H9 (cell line): ENCODE measurements at regions not wholly inside any gene's neighbourhood (a gene's known extent, or its start where the extent isn't known, plus 50 kb on each side); places are given as distances from the start of the nearest gene placed in this dataset.

Experiments
- DNase-seq: peaks from one replicate; pipeline ENCODE4 v3.0.0-alpha.2; 2017
- H2AFZ ChIP-seq: one replicate; pipeline ENCODE4 v1.6.1; 2013; ENCODE audit warnings: mild to moderate bottlenecking, low read length, control low read depth, moderate library complexity
- H2AK5ac ChIP-seq: 2 replicates; pipeline ENCODE4 v1.6.1; 2013; ENCODE audit warnings: low read length, control low read depth, mixed read lengths; ENCODE audit not compliant: insufficient read length
- H2BK120ac ChIP-seq: one replicate; pipeline ENCODE4 v1.6.1; 2013; ENCODE audit warnings: low read depth, mild to moderate bottlenecking, low read length, control low read depth, inconsistent platforms; ENCODE audit not compliant: poor library complexity, severe bottlenecking
- H2BK12ac ChIP-seq: 2 replicates; pipeline ENCODE4 v1.6.1; 2013; ENCODE audit warnings: low read length, control low read depth, mixed read lengths, low read depth; ENCODE audit not compliant: insufficient read length
- H2BK15ac ChIP-seq: 2 replicates; pipeline ENCODE4 v1.6.1; 2013; ENCODE audit warnings: low read depth, low read length, control low read depth
- H2BK20ac ChIP-seq: one replicate; pipeline ENCODE4 v1.6.1; 2013; ENCODE audit warnings: low read depth, mild to moderate bottlenecking, low read length, control low read depth, inconsistent platforms; ENCODE audit not compliant: poor library complexity, severe bottlenecking
- H2BK5ac ChIP-seq: 2 replicates; pipeline ENCODE4 v1.6.1; 2013; ENCODE audit warnings: low read length, control low read depth, mixed read lengths; ENCODE audit not compliant: insufficient read length
- H3K14ac ChIP-seq: 2 replicates; pipeline ENCODE4 v1.6.1; 2013; ENCODE audit warnings: low read length, control low read depth; ENCODE audit not compliant: insufficient read depth
- H3K18ac ChIP-seq: 2 replicates; pipeline ENCODE4 v1.6.1; 2013; ENCODE audit warnings: low read depth, mild to moderate bottlenecking, mixed read lengths, low read length, control low read depth; ENCODE audit not compliant: insufficient read length
- H3K23ac ChIP-seq: 2 replicates; pipeline ENCODE4 v1.6.1; 2013; ENCODE audit warnings: low read length, control low read depth, mixed read lengths, low read depth; ENCODE audit not compliant: insufficient read length
- H3K23me2 ChIP-seq: 2 replicates; pipeline ENCODE4 v1.6.1; 2013; ENCODE audit warnings: low read depth, mild to moderate bottlenecking, mixed read lengths, low read length, control low read depth; ENCODE audit not compliant: insufficient read length, poor library complexity, severe bottlenecking
- H3K27ac ChIP-seq: 2 replicates; pipeline ENCODE4 v1.5.1; 2013; ENCODE audit warnings: low read length, control low read depth, mixed read lengths, low read depth; ENCODE audit not compliant: insufficient read length
- H3K27me3 ChIP-seq: 2 replicates; pipeline ENCODE4 v1.6.1; 2013; ENCODE audit warnings: low read length, control low read depth, inconsistent platforms; ENCODE audit not compliant: insufficient read depth
- H3K4ac ChIP-seq: 2 replicates; pipeline ENCODE4 v1.6.1; 2013; ENCODE audit warnings: low read depth, mild to moderate bottlenecking, control low read depth, inconsistent platforms, low read length, moderate library complexity
- H3K4me1 ChIP-seq: 2 replicates; pipeline ENCODE4 v1.6.1; 2013; ENCODE audit warnings: low read length, control low read depth, inconsistent platforms; ENCODE audit not compliant: insufficient read depth
- H3K4me2 ChIP-seq: 2 replicates; pipeline ENCODE4 v1.6.1; 2013; ENCODE audit warnings: low read length, control low read depth, mixed read lengths; ENCODE audit not compliant: insufficient read length, insufficient read depth
- H3K56ac ChIP-seq: 2 replicates; pipeline ENCODE4 v1.6.1; 2013; ENCODE audit warnings: low read depth, mild to moderate bottlenecking, mixed read lengths, low read length, control low read depth; ENCODE audit not compliant: insufficient read length
- H3K79me1 ChIP-seq: 2 replicates; pipeline ENCODE4 v1.6.1; 2013; ENCODE audit warnings: low read depth, mild to moderate bottlenecking, moderate library complexity, low read length, control low read depth, inconsistent platforms; ENCODE audit not compliant: insufficient read depth, poor library complexity, severe bottlenecking
- H3K79me2 ChIP-seq: 2 replicates; pipeline ENCODE4 v1.6.1; 2013; ENCODE audit warnings: low read length, control low read depth, inconsistent platforms; ENCODE audit not compliant: insufficient read depth
- H3K9ac ChIP-seq: 2 replicates; pipeline ENCODE4 v1.6.1; 2013; ENCODE audit warnings: low read length, control low read depth, mixed read lengths; ENCODE audit not compliant: insufficient read length; ENCODE audit errors: extremely low read depth
- H3K9me3 ChIP-seq: one replicate; pipeline ENCODE4 v1.6.1; 2013; ENCODE audit warnings: low read depth, low read length, inconsistent platforms; ENCODE audit not compliant: control insufficient read depth
- H3T11ph ChIP-seq: one replicate; pipeline ENCODE4 v1.6.1; 2013; ENCODE audit warnings: mild to moderate bottlenecking, low read length, control low read depth, inconsistent platforms
- H4K20me1 ChIP-seq: one replicate; pipeline ENCODE4 v1.6.1; 2013; ENCODE audit not compliant: control insufficient read depth, insufficient read length, insufficient read depth
- H4K5ac ChIP-seq: 2 replicates; pipeline ENCODE4 v1.6.1; 2013; ENCODE audit warnings: low read depth, mild to moderate bottlenecking, mixed read lengths, low read length, control low read depth; ENCODE audit not compliant: insufficient read length
- H4K8ac ChIP-seq: replicated peaks from 2 replicates; pipeline ENCODE4 v1.6.1; 2013; ENCODE audit warnings: low read length, control low read depth, mixed read lengths, low read depth; ENCODE audit not compliant: insufficient read length
- H4K91ac ChIP-seq: 2 replicates; pipeline ENCODE4 v1.6.1; 2013; ENCODE audit warnings: low read depth, mild to moderate bottlenecking, moderate library complexity, mixed read lengths, low read length, control low read depth; ENCODE audit not compliant: insufficient read length
- H3K27ac Mint-ChIP-seq, 3 experiments: 2 replicates in 2 of 3; 3 replicates in 1 of 3; pipeline ENCODE4 v1.8.0; 2020 to 2021; ENCODE audit warnings: mixed read lengths in 3 of 3, mild to moderate bottlenecking in 1 of 3, moderate library complexity in 1 of 3
- H3K27me3 Mint-ChIP-seq: 2 replicates; pipeline ENCODE4 v1.8.0; 2021; ENCODE audit warnings: low read depth, mild to moderate bottlenecking, moderate library complexity, mixed read lengths
- H3K36me3 Mint-ChIP-seq, 3 experiments: 2 replicates in 2 of 3; 3 replicates in 1 of 3; pipeline ENCODE4 v1.8.0; 2020 to 2021; ENCODE audit warnings: low read depth in 3 of 3, mixed read lengths in 3 of 3; ENCODE audit not compliant: insufficient read depth in 1 of 3
- H3K4me1 Mint-ChIP-seq, 2 experiments: 2 replicates each; pipeline ENCODE4 v1.8.0; 2020; ENCODE audit warnings: mixed read lengths in 2 of 2
- H3K4me3 Mint-ChIP-seq, 2 experiments: 2 replicates in 1 of 2; 3 replicates in 1 of 2; pipeline ENCODE4 v1.8.0; 2020 to 2021; ENCODE audit warnings: mild to moderate bottlenecking in 2 of 2, mixed read lengths in 2 of 2, moderate library complexity in 1 of 2
- H3K9me3 Mint-ChIP-seq, 2 experiments: 2 replicates in 1 of 2; 3 replicates in 1 of 2; pipeline ENCODE4 v1.8.0; 2020; ENCODE audit warnings: mild to moderate bottlenecking in 2 of 2, mixed read lengths in 2 of 2, moderate library complexity in 1 of 2
- WGBS: extraction: QIAGEN DNeasy Blood & Tissue Kit; methylation state at CpG from one replicate; pipeline ENCODE4 v1.1.7; 2013; ENCODE audit warnings: missing lambda C conversion rate, low lambda C conversion rate, mixed read lengths; ENCODE audit not compliant: insufficient read length; ENCODE audit errors: extremely low coverage; 5-methylcytosine and 5-hydroxymethylcytosine counted together
- TF ChIP-seq, protein P1 (sequence below): fragments of 200-600 bp; sonication (generic); conservative IDR thresholded peaks from 3 replicates; pipeline ENCODE4 v1.8.0; 2021; ENCODE audit warnings: antibody characterized with exemption, mild to moderate bottlenecking

DNA sequence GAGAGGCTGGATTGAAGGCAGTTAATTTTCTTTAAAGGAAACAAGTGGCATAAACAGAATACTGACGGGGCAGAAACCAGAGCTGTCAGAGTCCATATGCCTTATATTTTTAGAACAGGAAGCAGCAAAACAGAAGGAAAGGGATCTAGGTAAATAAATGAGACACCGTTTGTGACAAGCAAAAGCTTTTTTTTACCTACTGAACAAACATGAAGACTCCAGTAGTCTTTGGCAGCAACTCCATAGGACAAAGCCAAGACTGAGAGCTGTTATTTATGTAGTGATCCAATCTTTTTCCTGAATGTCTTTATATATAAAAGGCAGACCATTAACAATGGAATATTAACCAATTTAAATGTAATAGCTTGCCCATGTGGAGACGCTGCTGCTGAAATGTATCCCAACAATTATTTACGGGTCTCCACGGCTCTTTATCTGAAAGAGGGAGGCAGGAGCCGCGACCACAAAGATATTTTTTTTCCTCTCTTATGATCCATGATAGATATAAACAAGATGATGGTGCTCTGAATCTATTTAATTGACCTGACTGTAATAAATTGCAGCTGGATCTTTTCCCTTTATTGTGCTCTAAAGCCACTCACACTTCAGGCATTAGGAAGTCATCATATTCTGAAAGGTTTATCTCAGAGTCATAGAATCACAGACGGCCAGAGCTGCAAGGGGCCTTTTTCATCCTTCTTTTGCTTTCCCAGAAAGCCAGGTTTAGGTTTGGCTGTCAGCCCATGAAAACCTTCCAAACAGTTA is 687.8 kb downstream of the EFNB2 start:
- H2AK5ac ChIP-seq: no peak overlapping the region
- no peak overlapping the region for H3K27ac Mint-ChIP-seq
- no peak for DNase-seq
- H3K27me3 ChIP-seq: no peaks in the 10 kb centered on the region
- H3K36me3 Mint-ChIP-seq: no peaks in the 10 kb centered on the region
- H2BK5ac ChIP-seq: no peak overlapping the region
- no peak overlapping the region for H3K4me2 ChIP-seq
- H3K9me3 ChIP-seq: no peaks in the 10 kb centered on the region
- no peaks in the 10 kb centered on the region for H3K4me1 ChIP-seq
- no peak overlapping the region for H3K14ac ChIP-seq
- H3K9ac ChIP-seq: no peak overlapping the region
- H3K27ac ChIP-seq: no peak overlapping the region
- no CpG with 5 or more reads among the region's 8 CpGs for WGBS
- H3K4me3 Mint-ChIP-seq: no peak overlapping the region
- H4K8ac ChIP-seq: no peak overlapping the region
- no peak overlapping the region for H3K56ac ChIP-seq
- no peak overlapping the region for H2BK120ac ChIP-seq
- no peaks in the 10 kb centered on the region for H4K20me1 ChIP-seq
- H2BK15ac ChIP-seq: no peak overlapping the region
- no peak overlapping the region for H4K91ac ChIP-seq
- no peak overlapping the region for H3K23ac ChIP-seq
- no peak overlapping the region for H2AFZ ChIP-seq
- TF ChIP-seq, protein P1, sequence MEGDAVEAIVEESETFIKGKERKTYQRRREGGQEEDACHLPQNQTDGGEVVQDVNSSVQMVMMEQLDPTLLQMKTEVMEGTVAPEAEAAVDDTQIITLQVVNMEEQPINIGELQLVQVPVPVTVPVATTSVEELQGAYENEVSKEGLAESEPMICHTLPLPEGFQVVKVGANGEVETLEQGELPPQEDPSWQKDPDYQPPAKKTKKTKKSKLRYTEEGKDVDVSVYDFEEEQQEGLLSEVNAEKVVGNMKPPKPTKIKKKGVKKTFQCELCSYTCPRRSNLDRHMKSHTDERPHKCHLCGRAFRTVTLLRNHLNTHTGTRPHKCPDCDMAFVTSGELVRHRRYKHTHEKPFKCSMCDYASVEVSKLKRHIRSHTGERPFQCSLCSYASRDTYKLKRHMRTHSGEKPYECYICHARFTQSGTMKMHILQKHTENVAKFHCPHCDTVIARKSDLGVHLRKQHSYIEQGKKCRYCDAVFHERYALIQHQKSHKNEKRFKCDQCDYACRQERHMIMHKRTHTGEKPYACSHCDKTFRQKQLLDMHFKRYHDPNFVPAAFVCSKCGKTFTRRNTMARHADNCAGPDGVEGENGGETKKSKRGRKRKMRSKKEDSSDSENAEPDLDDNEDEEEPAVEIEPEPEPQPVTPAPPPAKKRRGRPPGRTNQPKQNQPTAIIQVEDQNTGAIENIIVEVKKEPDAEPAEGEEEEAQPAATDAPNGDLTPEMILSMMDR: no peak
- no peak overlapping the region for H2BK20ac ChIP-seq
- H3T11ph ChIP-seq: no peak overlapping the region
- no peak overlapping the region for H4K5ac ChIP-seq
- no peaks in the 10 kb centered on the region for H3K79me1 ChIP-seq
- no peak overlapping the region for H3K4ac ChIP-seq
- H2BK12ac ChIP-seq: no peak overlapping the region
- H3K9me3 Mint-ChIP-seq: no peaks in the 10 kb centered on the region
- H3K27me3 Mint-ChIP-seq: no peaks in the 10 kb centered on the region; the same call in none of the 2 replicates
- H3K23me2 ChIP-seq: no peaks in the 10 kb centered on the region
- no peaks in the 10 kb centered on the region for H3K4me1 Mint-ChIP-seq
- H3K79me2 ChIP-seq: no peaks in the 10 kb centered on the region
- H3K18ac ChIP-seq: no peak overlapping the region
